Parathyroid adenoma (tissue), 2 donors: ENCODE measurements at regions not wholly inside any gene's neighbourhood (a gene's known extent, or its start where the extent isn't known, plus 50 kb on each side); places are given as distances from the start of the nearest gene placed in this dataset.

Experiments
- H2AFZ ChIP-seq: fragments of 300-600 bp; sonication (generic); one replicate; pipeline ENCODE4 v1.7.0; 2017; ENCODE audit warnings: antibody characterized with exemption, mild to moderate bottlenecking
- H3K27ac ChIP-seq: fragments of 300-600 bp; sonication (generic); one replicate; pipeline ENCODE4 v1.7.0; 2017
- H3K27me3 ChIP-seq: fragments of 300-600 bp; sonication (generic); one replicate; pipeline ENCODE4 v1.7.0; 2017; ENCODE audit warnings: low read length; ENCODE audit not compliant: control insufficient read depth, insufficient read depth
- H3K36me3 ChIP-seq: fragments of 300-600 bp; sonication (generic); one replicate; pipeline ENCODE4 v1.7.0; 2017; ENCODE audit warnings: low read length; ENCODE audit not compliant: control insufficient read depth, insufficient read depth
- H3K4me1 ChIP-seq: fragments of 300-600 bp; sonication (generic); one replicate; pipeline ENCODE4 v1.7.0; 2017; ENCODE audit warnings: control low read depth
- H3K4me2 ChIP-seq: fragments of 300-600 bp; sonication (generic); one replicate; pipeline ENCODE4 v1.7.0; 2017; ENCODE audit warnings: low read length
- H3K4me3 ChIP-seq: fragments of 300-600 bp; sonication (generic); one replicate; pipeline ENCODE4 v1.7.0; 2017; ENCODE audit warnings: low read depth, low read length
- H3K79me2 ChIP-seq: fragments of 300-600 bp; sonication (generic); one replicate; pipeline ENCODE4 v1.7.0; 2017; ENCODE audit warnings: control low read depth
- H3K9ac ChIP-seq: fragments of 300-600 bp; sonication (generic); one replicate; pipeline ENCODE4 v1.7.0; 2017; ENCODE audit warnings: mild to moderate bottlenecking
- H3K9me3 ChIP-seq: fragments of 300-600 bp; sonication (generic); one replicate; pipeline ENCODE4 v1.7.0; 2017; ENCODE audit warnings: low read length; ENCODE audit not compliant: control insufficient read depth
- TF ChIP-seq, protein P1 (sequence below): fragments of 300-600 bp; sonication (generic); IDR thresholded peaks from one replicate; pipeline ENCODE4 v1.7.0; 2017; ENCODE audit warnings: antibody characterized with exemption, mild to moderate bottlenecking
- donor health status: primary hyperparathyroidism.

DNA sequence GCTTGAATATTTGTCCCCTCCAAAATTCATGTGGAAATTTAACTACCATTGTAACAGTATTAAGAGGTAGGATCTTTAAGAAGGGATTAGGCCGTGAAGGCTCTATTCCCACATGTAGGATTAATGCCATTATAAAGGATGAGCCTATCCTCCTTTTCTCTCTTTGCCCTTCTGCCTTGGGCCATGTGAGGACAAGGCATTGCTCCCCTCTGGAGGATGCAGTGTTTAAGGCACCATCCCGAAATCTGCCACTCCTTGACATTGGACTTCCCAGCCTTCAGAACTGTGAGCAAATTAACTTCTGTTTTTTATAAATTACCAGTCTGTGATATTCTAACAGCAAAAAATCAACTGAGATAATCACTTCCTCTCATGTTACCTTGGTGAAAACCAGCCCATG, 124.4 kb downstream of the TOMM20 start:
- Histone ChIP-seq H3K9me3 (no peaks in the 10 kb centered on the region), H3K27me3 (no peaks in the 10 kb centered on the region), H3K27ac (no peak overlapping the region), H3K4me2 (no peak overlapping the region), H3K4me1 (no peaks in the 10 kb centered on the region), H2AFZ (no peak overlapping the region), H3K36me3 (no peaks in the 10 kb centered on the region), H3K9ac (no peak overlapping the region), H3K79me2 (no peaks in the 10 kb centered on the region), H3K4me3 (no peak overlapping the region)
- TF ChIP-seq, protein P1, sequence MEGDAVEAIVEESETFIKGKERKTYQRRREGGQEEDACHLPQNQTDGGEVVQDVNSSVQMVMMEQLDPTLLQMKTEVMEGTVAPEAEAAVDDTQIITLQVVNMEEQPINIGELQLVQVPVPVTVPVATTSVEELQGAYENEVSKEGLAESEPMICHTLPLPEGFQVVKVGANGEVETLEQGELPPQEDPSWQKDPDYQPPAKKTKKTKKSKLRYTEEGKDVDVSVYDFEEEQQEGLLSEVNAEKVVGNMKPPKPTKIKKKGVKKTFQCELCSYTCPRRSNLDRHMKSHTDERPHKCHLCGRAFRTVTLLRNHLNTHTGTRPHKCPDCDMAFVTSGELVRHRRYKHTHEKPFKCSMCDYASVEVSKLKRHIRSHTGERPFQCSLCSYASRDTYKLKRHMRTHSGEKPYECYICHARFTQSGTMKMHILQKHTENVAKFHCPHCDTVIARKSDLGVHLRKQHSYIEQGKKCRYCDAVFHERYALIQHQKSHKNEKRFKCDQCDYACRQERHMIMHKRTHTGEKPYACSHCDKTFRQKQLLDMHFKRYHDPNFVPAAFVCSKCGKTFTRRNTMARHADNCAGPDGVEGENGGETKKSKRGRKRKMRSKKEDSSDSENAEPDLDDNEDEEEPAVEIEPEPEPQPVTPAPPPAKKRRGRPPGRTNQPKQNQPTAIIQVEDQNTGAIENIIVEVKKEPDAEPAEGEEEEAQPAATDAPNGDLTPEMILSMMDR: no peak

DNA sequence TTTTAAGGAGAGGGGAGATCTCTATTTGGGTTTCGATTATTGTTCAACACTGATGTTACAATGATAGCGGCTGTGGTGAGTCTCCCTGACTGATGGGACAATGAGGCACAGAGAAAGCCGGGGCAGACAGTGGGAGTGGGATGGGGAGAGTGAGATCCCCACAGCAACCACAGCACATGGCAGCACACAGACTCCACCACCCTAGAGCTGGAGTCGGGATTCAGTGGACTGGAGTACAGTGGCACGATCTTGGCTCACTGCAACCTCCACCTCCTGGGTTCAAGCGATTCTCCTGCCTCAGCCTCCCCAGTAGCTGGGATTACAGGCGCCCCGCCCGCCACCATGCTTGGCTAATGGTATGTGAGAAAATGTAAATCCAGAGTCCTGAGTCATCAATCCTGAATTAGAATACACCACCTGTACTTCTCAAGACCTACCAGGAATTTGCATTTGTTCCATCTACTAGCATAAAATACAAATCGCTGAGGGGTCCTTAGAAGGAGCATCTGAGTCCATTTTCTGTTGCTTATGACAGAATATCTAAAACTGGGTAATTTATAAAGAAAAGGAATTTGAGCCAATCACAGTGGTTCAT, 125.8 kb downstream of the TOMM20 start:
- peaks cover 1% of the 10 kb centered on the region for H3K4me1 ChIP-seq
- H3K27me3 ChIP-seq: no peaks in the 10 kb centered on the region
- H3K4me2 ChIP-seq: no peak overlapping the region
- no peak overlapping the region for H3K9ac ChIP-seq
- no peaks in the 10 kb centered on the region for H3K36me3 ChIP-seq
- TF ChIP-seq, protein P1: no peak
- no peak overlapping the region for H2AFZ ChIP-seq
- no peaks in the 10 kb centered on the region for H3K79me2 ChIP-seq
- no peaks in the 10 kb centered on the region for H3K9me3 ChIP-seq
- H3K27ac ChIP-seq: no peak overlapping the region
- H3K4me3 ChIP-seq: no peak overlapping the region

DNA sequence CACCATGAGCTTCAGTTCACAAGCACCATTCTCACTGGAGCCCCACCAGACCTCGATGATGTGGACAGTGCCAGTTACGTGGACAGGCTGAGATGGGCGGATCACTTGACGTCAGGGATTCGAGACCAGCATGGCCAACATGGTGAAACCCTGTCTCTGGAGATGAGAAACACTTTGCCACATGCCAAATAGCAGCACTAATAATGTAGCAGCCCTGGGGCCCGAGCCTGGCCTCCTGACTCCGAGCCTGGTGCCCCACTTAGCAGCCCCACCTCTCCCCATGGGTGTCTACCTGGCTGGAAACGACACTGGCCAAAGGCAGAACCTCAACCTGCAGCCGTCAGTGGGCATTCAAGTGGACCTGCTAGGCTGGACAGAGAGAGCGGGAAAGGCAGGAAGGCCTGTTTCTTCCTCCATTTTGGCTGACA, 129.1 kb downstream of the TOMM20 start:
- Histone ChIP-seq H3K27ac (no peak overlapping the region), H3K4me2 (no peak overlapping the region), H3K4me3 (no peak overlapping the region), H3K4me1 (peaks cover 3% of the 10 kb centered on the region), H2AFZ (no peak overlapping the region), H3K36me3 (no peaks in the 10 kb centered on the region), H3K27me3 (no peaks in the 10 kb centered on the region), H3K9me3 (no peaks in the 10 kb centered on the region), H3K79me2 (no peaks in the 10 kb centered on the region), H3K9ac (no peak overlapping the region)
- TF ChIP-seq, protein P1: no peak

DNA sequence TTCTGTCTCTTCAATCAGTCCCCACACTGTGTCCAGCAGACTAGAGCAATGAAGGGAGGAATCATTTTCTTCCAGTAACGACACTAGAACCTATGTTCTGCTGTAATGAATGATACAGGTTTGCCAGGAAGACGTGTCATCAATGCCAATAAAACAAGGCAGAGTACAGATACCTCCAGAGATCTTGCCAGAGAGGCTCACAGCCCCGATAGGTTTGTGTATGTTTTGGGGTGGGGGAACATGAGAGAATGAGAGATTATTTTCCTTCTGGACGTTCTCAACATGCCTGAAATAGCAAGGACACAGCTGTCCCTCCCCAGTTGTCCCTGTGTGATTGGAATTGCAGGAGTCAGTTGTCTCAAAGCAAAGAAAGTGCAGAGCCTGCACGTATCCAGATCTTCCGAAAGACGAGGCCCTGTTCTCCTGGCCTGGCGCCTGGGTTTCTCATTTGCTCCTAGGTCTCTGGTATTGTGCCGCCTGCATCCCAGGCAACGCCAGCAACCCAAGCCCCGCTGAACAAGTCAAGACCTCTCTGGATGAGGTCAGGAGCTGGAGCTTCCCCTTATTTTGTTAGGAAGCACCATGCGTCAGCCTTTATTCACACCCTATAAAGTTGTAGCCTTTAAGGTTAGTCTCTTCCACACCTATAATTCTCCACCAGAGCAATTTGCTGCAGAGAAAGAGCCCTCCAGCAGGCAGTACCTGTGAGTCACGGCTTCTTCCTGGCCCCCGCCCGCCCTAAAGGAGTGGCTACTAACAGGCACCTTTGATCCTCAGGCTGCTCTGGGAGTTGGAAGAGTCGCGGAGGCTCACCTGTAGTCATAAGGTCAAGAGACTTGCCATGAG, 130.5 kb downstream of the TOMM20 start:
- no peaks in the 10 kb centered on the region for H3K9me3 ChIP-seq
- H3K27me3 ChIP-seq: no peaks in the 10 kb centered on the region
- no peak overlapping the region for H3K9ac ChIP-seq
- no peaks in the 10 kb centered on the region for H3K79me2 ChIP-seq
- H3K4me2 ChIP-seq: peak overlapping the region; percentile 36
- no peak overlapping the region for H3K4me3 ChIP-seq
- peaks cover 3% of the 10 kb centered on the region for H3K4me1 ChIP-seq
- TF ChIP-seq, protein P1: no peak
- no peaks in the 10 kb centered on the region for H3K36me3 ChIP-seq
- H2AFZ ChIP-seq: peak overlapping the region; percentile 63
- H3K27ac ChIP-seq: peak overlapping the region; percentile 67
